ENCODE measurements at regions not wholly inside any gene's neighbourhood (a gene's known extent, or its start where the extent isn't known, plus 50 kb on each side); places are given as distances from the start of the nearest gene placed in this dataset.

GRCh38 chr16:79326549-79326948, 274.0 kb downstream of the MAF start:
- Histone ChIP-seq H3K4me3 (no peak overlapping the region), H3K27me3 (peaks cover 5% of the 10 kb centered on the region), H3K9me3 (no peaks in the 10 kb centered on the region), H3K36me3 (no peaks in the 10 kb centered on the region), H3K27ac (no peak overlapping the region), H3K4me1 (peaks cover 9% of the 10 kb centered on the region)
- ATAC-seq (no peak), DNase-seq (no peak)
- no peak for TF ChIP-seq CTCF (IDR thresholded peaks at IDR 0.05)
- intact Hi-C loops (cut with DNase I): no loop called here

GRCh38 chr16:79325226-79325945, 275.2 kb downstream of the MAF start:
- H3K9me3 ChIP-seq: no peaks in the 10 kb centered on the region
- H3K4me1 ChIP-seq: peaks cover 9% of the 10 kb centered on the region
- no peaks in the 10 kb centered on the region for H3K36me3 ChIP-seq
- H3K27me3 ChIP-seq: peaks cover 5% of the 10 kb centered on the region
- TF ChIP-seq CTCF (IDR thresholded peaks at IDR 0.05): no peak
- intact Hi-C loops (cut with DNase I): no loop called here
- DNase-seq (no peak), ATAC-seq (no peak)
- H3K4me3 ChIP-seq: no peak overlapping the region
- no peak overlapping the region for H3K27ac ChIP-seq

GRCh38 chr16:79320956-79321355, 279.6 kb downstream of the MAF start:
- intact Hi-C loops (cut with DNase I): no loop called here
- H3K27ac ChIP-seq: no peak overlapping the region
- no peaks in the 10 kb centered on the region for H3K4me1 ChIP-seq
- H3K4me3 ChIP-seq: no peak overlapping the region
- DNase-seq (no peak), ATAC-seq (no peak)
- no peaks in the 10 kb centered on the region for H3K9me3 ChIP-seq
- no peak for TF ChIP-seq CTCF (IDR thresholded peaks at IDR 0.05)
- H3K27me3 ChIP-seq: peaks cover 5% of the 10 kb centered on the region
- no peaks in the 10 kb centered on the region for H3K36me3 ChIP-seq

GRCh38 chr16:79318143-79318899, 282.2 kb downstream of the MAF start:
- Histone ChIP-seq H3K4me3 (no peak overlapping the region), H3K4me1 (no peaks in the 10 kb centered on the region), H3K36me3 (no peaks in the 10 kb centered on the region), H3K27ac (no peak overlapping the region), H3K9me3 (no peaks in the 10 kb centered on the region), H3K27me3 (no peaks in the 10 kb centered on the region)
- no peak for TF ChIP-seq CTCF (IDR thresholded peaks at IDR 0.05)
- ATAC-seq: no peak
- no peak for DNase-seq
- intact Hi-C loops (cut with DNase I): no loop called here

GRCh38 chr16:79317521-79317920, 283.0 kb downstream of the MAF start:
- Histone ChIP-seq H3K27ac (no peak overlapping the region), H3K4me1 (no peaks in the 10 kb centered on the region), H3K27me3 (no peaks in the 10 kb centered on the region), H3K4me3 (no peak overlapping the region), H3K9me3 (no peaks in the 10 kb centered on the region), H3K36me3 (no peaks in the 10 kb centered on the region)
- intact Hi-C loops (cut with DNase I): no loop called here
- DNase-seq (no peak), ATAC-seq (no peak)
- no peak for TF ChIP-seq CTCF (IDR thresholded peaks at IDR 0.05)
